SK-N-SH (cell line): ENCODE measurements at regions not wholly inside any gene's neighbourhood (a gene's known extent, or its start where the extent isn't known, plus 50 kb on each side); places are given as distances from the start of the nearest gene placed in this dataset.

Experiments
- CTCF ChIA-PET: fragments of 300-600, 350-600 bp; formaldehyde crosslinking; extraction: SDS; loops from one replicate; lab custom pipeline; 2021; lab: Yijun Ruan, JAX
- POLR2A ChIA-PET: fragments of 350-600 bp; sonication (Branson Sonifier 250); formaldehyde crosslinking; extraction: SDS; loops from one replicate; lab custom pipeline; 2020; ENCODE audit warnings: antibody characterized with exemption, inconsistent platforms; lab: Yijun Ruan, JAX
- DNase-seq: peaks from one replicate; pipeline ENCODE4 v3.0.0; 2012
- H2AFZ ChIP-seq: fragments of 200-600 bp; sonication (generic); 2 replicates; pipeline ENCODE4 v1.8.1; 2016; ENCODE audit warnings: antibody characterized with exemption, mild to moderate bottlenecking, low read depth
- H3F3A ChIP-seq: fragments of 200-600 bp; sonication (generic); replicated peaks from 2 replicates; pipeline ENCODE3; 2016; ENCODE audit warnings: antibody characterized with exemption, mild to moderate bottlenecking; ENCODE audit not compliant: insufficient read depth
- H3K27ac ChIP-seq, 2 experiments: fragments of 200-500 bp in 1 of 2; fragments of 200-600 bp in 1 of 2; sonication (Bioruptor generic) in 1 of 2; sonication (generic), shearing (Covaris generic) in 1 of 2; 2 replicates each; pipeline versions ENCODE4 v1.5.1 to v1.6.1; 2014 to 2016; ENCODE audit warnings: low read depth in 2 of 2, inconsistent platforms in 1 of 2, low read length in 1 of 2, mild to moderate bottlenecking in 1 of 2, mixed read lengths in 1 of 2
- H3K27me3 ChIP-seq: fragments of 200-600 bp; sonication (generic), shearing (Covaris generic); 2 replicates; pipeline ENCODE4 v1.6.1; 2016; ENCODE audit warnings: mixed run types; ENCODE audit not compliant: insufficient read depth
- H3K36me3 ChIP-seq, 2 experiments: fragments of 200-500 bp in 1 of 2; fragments of 200-600 bp in 1 of 2; sonication (Bioruptor generic) in 1 of 2; sonication (generic) in 1 of 2; replicated peaks in 1 of 2; 2 replicates each; pipeline versions ENCODE3 to v1.5.1; 2014 to 2016; ENCODE audit warnings: low read length in 1 of 2, mild to moderate bottlenecking in 1 of 2; ENCODE audit not compliant: insufficient read depth in 2 of 2, control insufficient read depth in 1 of 2
- H3K4me1 ChIP-seq, 2 experiments: fragments of 200-500 bp in 1 of 2; fragments of 200-600 bp in 1 of 2; sonication (Bioruptor generic) in 1 of 2; sonication (generic), shearing (Covaris generic) in 1 of 2; 2 replicates each; pipeline versions ENCODE4 v1.5.1 to v1.6.1; 2014 to 2016; ENCODE audit warnings: low read depth in 1 of 2, low read length in 1 of 2, mixed run types in 1 of 2; ENCODE audit not compliant: insufficient read depth in 2 of 2, control insufficient read depth in 1 of 2
- H3K4me2 ChIP-seq: fragments of 200-600 bp; sonication (generic), shearing (Covaris generic); 2 replicates; pipeline ENCODE4 v1.6.1; 2017; ENCODE audit warnings: mixed run types
- H3K4me3 ChIP-seq, 2 experiments: fragments of 200-500 bp in 1 of 2; fragments of 200-600 bp in 1 of 2; sonication (Bioruptor generic) in 1 of 2; sonication (generic), shearing (Covaris generic) in 1 of 2; 2 replicates each; pipeline versions ENCODE4 v1.5.1 to v1.8.1; 2014 to 2016; ENCODE audit warnings: low read depth in 2 of 2, inconsistent platforms in 1 of 2, low read length in 1 of 2, mild to moderate bottlenecking in 1 of 2, mixed read lengths in 1 of 2, moderate library complexity in 1 of 2
- H3K79me2 ChIP-seq: fragments of 200-600 bp; sonication (generic); 2 replicates; pipeline ENCODE4 v1.8.1; 2017; ENCODE audit warnings: mild to moderate bottlenecking; ENCODE audit not compliant: insufficient read depth
- H3K9ac ChIP-seq: fragments of 200-600 bp; sonication (generic); 2 replicates; pipeline ENCODE4 v1.6.1; 2017; ENCODE audit warnings: mixed run types
- H3K9me2 ChIP-seq: fragments of 200-600 bp; sonication (generic); 2 replicates; pipeline ENCODE4 v1.6.1; 2017; ENCODE audit warnings: mixed run types
- H3K9me3 ChIP-seq: fragments of 200-600 bp; sonication (generic); 2 replicates; pipeline ENCODE4 v1.6.1; 2017; ENCODE audit warnings: mixed run types, mild to moderate bottlenecking, moderate library complexity
- H4K20me1 ChIP-seq: fragments of 200-600 bp; sonication (generic); 2 replicates; pipeline ENCODE4 v1.6.1; 2017; ENCODE audit warnings: mild to moderate bottlenecking, mixed run types; ENCODE audit not compliant: insufficient read depth
- CHD2 ChIP-seq: fragments of 150-350 bp; IDR thresholded peaks from 2 replicates; pipeline ENCODE4 v1.6.1; 2018; ENCODE audit warnings: low read length; ENCODE audit not compliant: partially characterized antibody
- FOSL2 ChIP-seq: IDR thresholded peaks from 2 replicates; pipeline ENCODE4 v1.4.0; 2012; ENCODE audit warnings: low read depth, mild to moderate bottlenecking, moderate library complexity, borderline replicate concordance
- FOXM1 ChIP-seq: IDR thresholded peaks from 2 replicates; pipeline ENCODE4 v1.4.0; 2012; ENCODE audit warnings: low read depth, mild to moderate bottlenecking
- GABPA ChIP-seq: IDR thresholded peaks from 2 replicates; pipeline ENCODE4 v1.4.0; 2012; ENCODE audit warnings: low read depth, mild to moderate bottlenecking
- RAD21 ChIP-seq: IDR thresholded peaks from 2 replicates; pipeline ENCODE4 v1.6.1; 2012; ENCODE audit warnings: mild to moderate bottlenecking, low read length
- RCOR1 ChIP-seq: fragments of 150-350 bp; IDR thresholded peaks from 2 replicates; pipeline ENCODE4 v1.6.1; 2017; ENCODE audit warnings: antibody characterized with exemption, low read length
- SMC3 ChIP-seq: IDR thresholded peaks from 2 replicates; pipeline ENCODE4 v1.6.1; 2012; ENCODE audit warnings: low read depth, low read length, improper control_type of control experiment
- TCF12 ChIP-seq: IDR thresholded peaks from 2 replicates; pipeline ENCODE4 v1.4.0; 2012
- TEAD4 ChIP-seq: IDR thresholded peaks from 2 replicates; pipeline ENCODE4 v1.4.0; 2012; ENCODE audit warnings: mild to moderate bottlenecking, borderline replicate concordance; ENCODE audit not compliant: insufficient read depth
- WGBS: methylation state at CpG from one replicate; pipeline ENCODE4 v1.1.6; 2017; ENCODE audit warnings: low lambda C conversion rate; 5-methylcytosine and 5-hydroxymethylcytosine counted together
- TF ChIP-seq, protein P1 (sequence below): IDR thresholded peaks from 2 replicates; pipeline ENCODE4 v1.4.0; 2012; ENCODE audit warnings: low read depth, borderline replicate concordance
- TF ChIP-seq, protein P2 (sequence below): IDR thresholded peaks from 2 replicates; pipeline ENCODE4 v1.6.1; 2012; ENCODE audit warnings: mild to moderate bottlenecking, low read depth, low read length, moderate library complexity
- TF ChIP-seq, protein P3 (sequence below): IDR thresholded peaks from 2 replicates; pipeline ENCODE4; 2012

DNA sequence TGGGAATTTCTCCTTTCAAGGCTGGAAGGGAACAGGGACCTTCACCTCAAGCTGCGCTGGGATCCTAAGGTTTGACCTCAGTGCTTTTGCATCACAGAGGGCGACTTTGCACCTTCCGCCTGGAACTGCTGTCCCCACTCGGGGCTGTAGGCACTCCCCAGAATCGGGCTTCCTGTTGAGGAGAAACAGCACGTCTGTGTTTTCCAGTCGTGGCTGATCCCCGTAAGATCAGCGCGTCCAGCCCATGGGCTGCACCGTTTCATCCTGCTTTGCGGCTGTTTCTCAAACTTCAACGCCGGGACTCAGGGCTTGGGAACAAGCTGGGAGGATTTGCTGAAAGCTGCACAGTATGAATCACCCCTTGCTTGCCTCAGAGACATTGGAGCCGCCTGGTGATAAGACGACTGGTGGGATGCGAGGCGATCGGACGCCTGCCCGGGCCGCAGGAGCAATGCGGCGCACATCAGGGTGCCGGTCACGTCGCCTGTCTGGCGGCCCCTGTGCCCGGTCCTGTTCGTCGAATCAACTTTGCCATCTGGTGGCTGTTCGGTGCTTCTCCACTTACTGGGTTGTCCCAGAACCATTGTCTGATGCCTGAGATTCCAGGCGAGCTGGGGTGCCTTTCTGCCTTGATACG, 53.6 kb upstream of the FRMD1 start:
- Histone ChIP-seq H3K4me3 (no peak overlapping the region), H3K4me2 (no peak overlapping the region), H3K9me3 (no peaks in the 10 kb centered on the region), H3K36me3 (no peaks in the 10 kb centered on the region), H3F3A (no peaks in the 10 kb centered on the region), H3K27me3 (no peaks in the 10 kb centered on the region), H3K27ac (no peak overlapping the region), H3K4me1 (no peaks in the 10 kb centered on the region; a peak in 1 of 4 replicates), H2AFZ (no peak overlapping the region), H4K20me1 (no peaks in the 10 kb centered on the region), H3K79me2 (no peaks in the 10 kb centered on the region), H3K9ac (no peak overlapping the region), H3K9me2 (no peaks in the 10 kb centered on the region)
- DNase-seq, result peak; percentile 72
- ChIA-PET CTCF (interaction anchor here (0.6 to 3.9 kb wide), 11 partner anchors 9 to 547 kb away, joined by 3 to 32 read pairs (median 4); no protein-coding TSS in a partner anchor), POLR2A (no interaction called here)
- no peak for TF ChIP-seq GABPA
- no peak for TF ChIP-seq CHD2
- TF ChIP-seq RAD21, result peak; percentile 52
- peak; percentile 39; the same call in 1 of the 2 replicates for TF ChIP-seq SMC3
- TF ChIP-seq TCF12, result no peak
- TF ChIP-seq, protein P1, sequence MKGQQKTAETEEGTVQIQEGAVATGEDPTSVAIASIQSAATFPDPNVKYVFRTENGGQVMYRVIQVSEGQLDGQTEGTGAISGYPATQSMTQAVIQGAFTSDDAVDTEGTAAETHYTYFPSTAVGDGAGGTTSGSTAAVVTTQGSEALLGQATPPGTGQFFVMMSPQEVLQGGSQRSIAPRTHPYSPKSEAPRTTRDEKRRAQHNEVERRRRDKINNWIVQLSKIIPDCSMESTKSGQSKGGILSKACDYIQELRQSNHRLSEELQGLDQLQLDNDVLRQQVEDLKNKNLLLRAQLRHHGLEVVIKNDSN, result no peak
- TF ChIP-seq, protein P2, sequence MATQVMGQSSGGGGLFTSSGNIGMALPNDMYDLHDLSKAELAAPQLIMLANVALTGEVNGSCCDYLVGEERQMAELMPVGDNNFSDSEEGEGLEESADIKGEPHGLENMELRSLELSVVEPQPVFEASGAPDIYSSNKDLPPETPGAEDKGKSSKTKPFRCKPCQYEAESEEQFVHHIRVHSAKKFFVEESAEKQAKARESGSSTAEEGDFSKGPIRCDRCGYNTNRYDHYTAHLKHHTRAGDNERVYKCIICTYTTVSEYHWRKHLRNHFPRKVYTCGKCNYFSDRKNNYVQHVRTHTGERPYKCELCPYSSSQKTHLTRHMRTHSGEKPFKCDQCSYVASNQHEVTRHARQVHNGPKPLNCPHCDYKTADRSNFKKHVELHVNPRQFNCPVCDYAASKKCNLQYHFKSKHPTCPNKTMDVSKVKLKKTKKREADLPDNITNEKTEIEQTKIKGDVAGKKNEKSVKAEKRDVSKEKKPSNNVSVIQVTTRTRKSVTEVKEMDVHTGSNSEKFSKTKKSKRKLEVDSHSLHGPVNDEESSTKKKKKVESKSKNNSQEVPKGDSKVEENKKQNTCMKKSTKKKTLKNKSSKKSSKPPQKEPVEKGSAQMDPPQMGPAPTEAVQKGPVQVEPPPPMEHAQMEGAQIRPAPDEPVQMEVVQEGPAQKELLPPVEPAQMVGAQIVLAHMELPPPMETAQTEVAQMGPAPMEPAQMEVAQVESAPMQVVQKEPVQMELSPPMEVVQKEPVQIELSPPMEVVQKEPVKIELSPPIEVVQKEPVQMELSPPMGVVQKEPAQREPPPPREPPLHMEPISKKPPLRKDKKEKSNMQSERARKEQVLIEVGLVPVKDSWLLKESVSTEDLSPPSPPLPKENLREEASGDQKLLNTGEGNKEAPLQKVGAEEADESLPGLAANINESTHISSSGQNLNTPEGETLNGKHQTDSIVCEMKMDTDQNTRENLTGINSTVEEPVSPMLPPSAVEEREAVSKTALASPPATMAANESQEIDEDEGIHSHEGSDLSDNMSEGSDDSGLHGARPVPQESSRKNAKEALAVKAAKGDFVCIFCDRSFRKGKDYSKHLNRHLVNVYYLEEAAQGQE, result no peak
- TF ChIP-seq, protein P3, sequence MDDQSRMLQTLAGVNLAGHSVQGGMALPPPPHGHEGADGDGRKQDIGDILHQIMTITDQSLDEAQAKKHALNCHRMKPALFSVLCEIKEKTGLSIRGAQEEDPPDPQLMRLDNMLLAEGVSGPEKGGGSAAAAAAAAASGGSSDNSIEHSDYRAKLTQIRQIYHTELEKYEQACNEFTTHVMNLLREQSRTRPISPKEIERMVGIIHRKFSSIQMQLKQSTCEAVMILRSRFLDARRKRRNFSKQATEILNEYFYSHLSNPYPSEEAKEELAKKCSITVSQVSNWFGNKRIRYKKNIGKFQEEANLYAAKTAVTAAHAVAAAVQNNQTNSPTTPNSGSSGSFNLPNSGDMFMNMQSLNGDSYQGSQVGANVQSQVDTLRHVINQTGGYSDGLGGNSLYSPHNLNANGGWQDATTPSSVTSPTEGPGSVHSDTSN, result no peak
- TF ChIP-seq RCOR1, result no peak
- no peak for TF ChIP-seq FOSL2
- no peak for TF ChIP-seq TEAD4
- no peak for TF ChIP-seq FOXM1
- WGBS, result 59% methylated on average over 32 of the region's 34 CpGs
